Activated CD4-positive, alpha-beta memory T cell treated with anti-CD3 and anti-CD28 coated beads, Interleukin-2, amount 10 ng/mL, durations not matched to agents 7 days and 5 days (primary cell): ENCODE measurements at regions not wholly inside any gene's neighbourhood (a gene's known extent, or its start where the extent isn't known, plus 50 kb on each side); places are given as distances from the start of the nearest gene placed in this dataset.
"Not testable (repeated sequence)": the region's sequence is repeated elsewhere in the genome, so short reads cannot be mapped to it uniquely, and the experiment has no call there.

Experiments used
- CTCF ChIA-PET: fragments of 350-600 bp; sonication (Branson Sonifier 250); formaldehyde crosslinking; loops from one replicate; lab custom pipeline; 2021; ENCODE audit warnings: antibody characterized with exemption, inconsistent platforms; lab: Charles Lee
- POLR2A ChIA-PET: fragments of 350-600 bp; sonication (Branson Sonifier 250); formaldehyde crosslinking; loops from one replicate; lab custom pipeline; 2021; ENCODE audit warnings: antibody characterized with exemption; lab: Charles Lee
- DNase-seq: peaks from one replicate; pipeline ENCODE4 v3.0.0-alpha.2; 2020
- H3K27ac Mint-ChIP-seq: one replicate; pipeline ENCODE4 v1.8.0; 2021; ENCODE audit warnings: mild to moderate bottlenecking, mixed read lengths
- H3K27me3 Mint-ChIP-seq: one replicate; pipeline ENCODE4 v1.8.0; 2021; ENCODE audit warnings: mixed read lengths
- H3K36me3 Mint-ChIP-seq: one replicate; pipeline ENCODE4 v1.8.0; 2021; ENCODE audit warnings: low read depth, mixed read lengths
- H3K4me1 Mint-ChIP-seq: one replicate; pipeline ENCODE4 v1.8.0; 2021; ENCODE audit warnings: mixed read lengths
- H3K4me3 Mint-ChIP-seq: one replicate; pipeline ENCODE4 v1.8.0; 2021; ENCODE audit warnings: mild to moderate bottlenecking, mixed read lengths
- H3K9me3 Mint-ChIP-seq: one replicate; pipeline ENCODE4 v1.8.0; 2021; ENCODE audit warnings: mixed read lengths

DNA sequence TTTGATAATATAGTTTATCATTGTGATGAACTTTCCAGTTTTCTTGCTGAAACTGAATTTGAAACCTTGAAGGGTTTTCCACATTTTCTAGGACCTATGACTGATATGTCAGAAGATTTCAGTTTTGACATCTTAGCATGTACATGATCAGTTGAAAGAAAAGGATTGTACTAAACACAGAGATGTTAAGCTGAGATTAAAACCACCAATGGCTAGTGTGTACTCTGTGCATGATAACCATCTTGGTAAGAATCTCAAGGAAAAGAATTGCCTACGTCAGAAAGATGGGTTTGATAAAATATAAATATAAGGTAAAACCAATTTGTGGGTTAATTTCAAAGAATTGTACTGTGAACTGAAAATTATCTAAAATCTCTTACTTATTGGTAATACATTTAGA, 776.4 kb downstream of the GATA3 start:
- no peak overlapping the region for H3K4me3 Mint-ChIP-seq
- ChIA-PET CTCF (no interaction called here), POLR2A (no interaction called here)
- H3K27me3 Mint-ChIP-seq, result no peaks in the 10 kb centered on the region
- H3K4me1 Mint-ChIP-seq, result peaks cover 4% of the 10 kb centered on the region
- H3K9me3 Mint-ChIP-seq, result peaks cover 2% of the 10 kb centered on the region
- H3K36me3 Mint-ChIP-seq, result no peaks in the 10 kb centered on the region
- no peak for DNase-seq
- H3K27ac Mint-ChIP-seq, result no peak overlapping the region

DNA sequence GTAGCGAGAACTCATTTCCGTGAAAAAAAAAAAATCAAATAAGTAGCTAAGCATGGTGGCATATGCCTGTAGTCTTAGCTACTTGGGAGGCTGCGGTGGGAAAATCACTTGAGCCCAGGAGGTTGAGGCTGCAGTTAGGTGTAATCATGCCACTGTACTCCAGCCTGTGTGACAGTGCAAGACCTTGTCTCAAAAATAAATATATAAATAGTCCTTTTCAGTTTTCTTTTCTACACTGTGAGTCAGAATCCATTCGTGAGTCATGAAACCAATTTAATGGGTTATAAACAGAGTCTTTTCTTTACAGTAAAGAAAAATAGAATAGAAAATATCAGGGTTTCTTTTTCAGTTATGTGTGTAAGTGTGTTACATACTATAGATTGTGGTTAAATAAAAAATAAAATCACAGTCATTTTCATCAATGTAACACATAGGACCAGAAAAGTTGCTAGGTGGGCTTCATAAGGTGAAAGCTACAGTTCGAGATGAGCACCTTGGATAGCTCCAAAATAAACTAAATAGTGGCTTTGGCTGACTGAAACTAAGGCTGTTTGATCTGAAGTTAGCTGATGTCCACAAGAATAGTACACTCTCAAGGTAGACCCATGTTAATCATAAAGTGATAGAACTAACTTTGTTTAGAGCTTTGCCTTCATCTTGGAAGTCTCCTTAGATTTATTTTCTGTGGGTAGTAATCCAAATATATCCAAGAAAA, 781.1 kb downstream of the GATA3 start:
- no peaks in the 10 kb centered on the region for H3K27me3 Mint-ChIP-seq
- ChIA-PET CTCF (no interaction called here), POLR2A (no interaction called here)
- H3K4me1 Mint-ChIP-seq, result peaks cover 1% of the 10 kb centered on the region
- no peak overlapping the region for H3K27ac Mint-ChIP-seq
- peaks cover 2% of the 10 kb centered on the region for H3K9me3 Mint-ChIP-seq
- H3K4me3 Mint-ChIP-seq, result no peak overlapping the region
- H3K36me3 Mint-ChIP-seq, result no peaks in the 10 kb centered on the region
- DNase-seq, result no peak

DNA sequence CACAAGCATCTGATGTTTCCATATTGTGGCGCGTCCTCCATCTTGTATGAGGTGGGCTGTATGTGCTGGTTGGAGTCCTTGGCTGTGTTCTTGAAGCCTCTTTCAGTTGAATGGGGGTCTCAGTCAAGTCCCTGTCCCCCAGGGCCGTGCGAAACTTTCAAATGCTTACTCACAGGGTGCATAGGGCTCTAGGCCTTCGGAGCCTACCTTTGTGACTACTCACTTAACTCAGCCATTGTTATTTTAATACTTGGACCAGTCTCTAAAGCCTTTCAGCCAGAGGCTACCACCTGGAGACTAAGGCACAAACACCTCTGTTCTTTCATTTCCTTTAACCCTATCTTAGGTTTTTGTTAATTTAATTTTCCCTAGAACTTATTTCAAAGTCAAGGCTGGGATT, 785.9 kb downstream of the GATA3 start:
- ChIA-PET CTCF (no interaction called here), POLR2A (no interaction called here)
- peaks cover 2% of the 10 kb centered on the region for H3K9me3 Mint-ChIP-seq
- H3K4me3 Mint-ChIP-seq, result no peak overlapping the region
- H3K27me3 Mint-ChIP-seq, result no peaks in the 10 kb centered on the region
- no peak overlapping the region for H3K27ac Mint-ChIP-seq
- H3K4me1 Mint-ChIP-seq, result no peaks in the 10 kb centered on the region
- no peaks in the 10 kb centered on the region for H3K36me3 Mint-ChIP-seq
- DNase-seq, result no peak

DNA sequence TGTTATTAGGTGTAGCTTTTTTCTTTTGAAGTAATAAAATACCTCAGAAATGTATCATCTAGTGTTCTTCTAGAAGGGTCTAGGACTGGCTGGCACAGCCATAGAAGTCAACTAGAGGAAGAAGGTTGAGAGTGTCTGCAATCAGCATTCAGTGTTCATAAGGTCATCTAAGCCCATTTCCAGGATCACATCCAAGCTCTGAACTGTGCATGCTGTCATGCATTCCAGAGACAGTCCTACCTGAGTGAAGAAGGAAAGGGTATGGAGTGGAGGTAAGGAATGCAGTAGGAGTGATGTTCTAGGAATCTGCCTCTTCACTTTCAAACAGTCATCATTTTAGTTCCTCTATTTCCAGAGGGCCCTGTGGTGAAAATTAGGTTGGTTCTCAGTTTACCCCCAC, 789.7 kb downstream of the GATA3 start:
- Mint-ChIP-seq H3K27ac (no peak overlapping the region), H3K27me3 (peaks cover 4% of the 10 kb centered on the region), H3K36me3 (no peaks in the 10 kb centered on the region), H3K9me3 (peaks cover 2% of the 10 kb centered on the region), H3K4me3 (no peak overlapping the region), H3K4me1 (no peaks in the 10 kb centered on the region)
- CTCF ChIA-PET, result no interaction called here
- DNase-seq, result no peak
- POLR2A ChIA-PET, result no interaction called here

DNA sequence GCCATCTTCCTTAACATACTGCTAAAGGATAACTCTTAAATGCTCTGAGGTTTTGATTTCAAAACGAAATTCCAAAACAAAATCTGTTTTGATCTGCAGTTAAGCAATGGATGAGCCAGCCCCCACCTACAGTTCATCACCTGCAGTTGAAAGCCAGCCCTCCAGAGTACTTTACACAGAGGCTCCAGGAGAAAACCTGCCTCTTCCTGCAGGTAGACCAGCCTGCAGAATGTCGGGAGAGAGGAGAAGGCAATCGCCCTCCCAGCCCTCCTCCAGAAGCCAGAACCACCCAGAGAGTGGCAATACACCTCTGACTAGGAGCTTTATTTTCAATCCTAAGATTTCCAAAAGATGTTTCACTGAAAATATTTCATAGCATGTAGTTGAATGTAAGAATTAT, 798.1 kb downstream of the GATA3 start:
- POLR2A ChIA-PET, result no interaction called here
- CTCF ChIA-PET, result interaction anchor here (0.6 kb wide), 1 partner anchor 18 kb away, joined by 3 read pairs; no protein-coding TSS in a partner anchor
- H3K4me3 Mint-ChIP-seq, result no peak overlapping the region
- H3K27ac Mint-ChIP-seq, result no peak overlapping the region
- no peaks in the 10 kb centered on the region for H3K9me3 Mint-ChIP-seq
- DNase-seq, result no peak
- H3K27me3 Mint-ChIP-seq, result no peaks in the 10 kb centered on the region
- H3K36me3 Mint-ChIP-seq, result no peaks in the 10 kb centered on the region
- no peaks in the 10 kb centered on the region for H3K4me1 Mint-ChIP-seq

DNA sequence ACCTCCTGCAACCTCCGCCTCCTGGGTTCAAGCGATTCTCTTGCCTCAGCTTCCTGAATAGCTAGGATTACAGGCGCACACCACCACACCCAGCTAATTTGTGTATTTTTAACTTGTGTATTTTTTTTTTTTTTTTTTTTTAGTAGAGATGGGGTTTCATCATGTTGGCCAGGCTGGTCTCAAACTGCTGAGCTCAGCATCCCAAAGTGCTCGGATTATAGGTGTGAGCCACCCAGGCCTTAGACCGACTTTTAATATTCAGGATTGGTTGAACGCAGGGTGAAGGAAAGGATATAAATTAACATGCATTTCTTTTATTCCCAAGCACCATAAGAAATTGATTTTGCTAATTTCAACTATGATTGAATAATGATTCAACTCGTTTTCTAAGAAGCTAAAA, 798.6 kb downstream of the GATA3 start:
- CTCF ChIA-PET, result interaction anchor here (0.6 kb wide), 1 partner anchor 19 kb away, joined by 3 read pairs; no protein-coding TSS in a partner anchor
- no peaks in the 10 kb centered on the region for H3K27me3 Mint-ChIP-seq
- no peaks in the 10 kb centered on the region for H3K9me3 Mint-ChIP-seq
- no peaks in the 10 kb centered on the region for H3K36me3 Mint-ChIP-seq
- POLR2A ChIA-PET, result no interaction called here
- no peak overlapping the region for H3K4me3 Mint-ChIP-seq
- no peak overlapping the region for H3K27ac Mint-ChIP-seq
- no peak for DNase-seq
- no peaks in the 10 kb centered on the region for H3K4me1 Mint-ChIP-seq

DNA sequence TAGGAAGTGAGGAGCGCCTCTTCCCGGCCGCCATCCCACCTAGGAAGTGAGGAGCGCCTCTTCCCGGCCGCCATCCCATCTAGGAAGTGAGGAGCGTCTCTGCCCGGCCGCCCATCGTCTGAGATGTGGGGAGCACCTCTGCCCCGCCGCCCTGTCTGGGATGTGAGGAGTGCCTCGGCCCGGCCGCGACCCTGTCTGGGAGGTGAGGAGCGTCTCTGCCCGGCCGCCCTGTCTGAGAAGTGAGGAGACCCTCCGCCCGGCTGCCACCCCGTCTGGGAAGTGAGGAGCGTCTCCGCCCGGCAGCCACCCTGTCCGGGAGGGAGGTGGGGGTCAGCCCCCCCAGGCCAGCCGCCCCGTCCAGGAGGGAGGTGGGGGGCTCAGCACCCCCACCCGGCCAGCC, 814.4 kb downstream of the GATA3 start:
- H3K9me3 Mint-ChIP-seq, CTCF ChIA-PET, H3K4me3 Mint-ChIP-seq, POLR2A ChIA-PET, H3K36me3 Mint-ChIP-seq, DNase-seq, H3K27me3 Mint-ChIP-seq, H3K27ac Mint-ChIP-seq, H3K4me1 Mint-ChIP-seq: not testable (repeated sequence)

DNA sequence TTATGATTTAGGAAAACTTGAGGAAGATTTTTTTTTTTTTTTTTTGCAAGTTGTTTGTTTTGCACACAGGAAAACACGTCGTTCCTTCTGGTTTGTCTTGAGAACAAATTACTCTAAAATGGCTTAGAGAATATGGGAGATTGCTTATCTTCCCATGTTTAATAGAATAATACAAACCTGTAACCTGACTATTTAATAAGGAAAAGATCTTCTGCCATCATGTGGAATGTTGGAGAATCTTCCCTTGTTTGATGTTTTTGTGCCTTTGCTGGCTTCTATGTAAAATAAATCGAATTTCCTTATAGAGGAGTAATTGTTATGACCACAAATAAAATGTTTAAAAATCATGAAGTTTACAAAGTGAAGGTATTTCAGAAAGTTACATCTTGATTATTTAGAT, 818.8 kb downstream of the GATA3 start:
- Mint-ChIP-seq H3K36me3 (no peaks in the 10 kb centered on the region), H3K27ac (no peak overlapping the region), H3K9me3 (no peaks in the 10 kb centered on the region), H3K4me3 (no peak overlapping the region), H3K27me3 (no peaks in the 10 kb centered on the region), H3K4me1 (no peaks in the 10 kb centered on the region)
- ChIA-PET CTCF (no interaction called here), POLR2A (no interaction called here)
- DNase-seq, result no peak

DNA sequence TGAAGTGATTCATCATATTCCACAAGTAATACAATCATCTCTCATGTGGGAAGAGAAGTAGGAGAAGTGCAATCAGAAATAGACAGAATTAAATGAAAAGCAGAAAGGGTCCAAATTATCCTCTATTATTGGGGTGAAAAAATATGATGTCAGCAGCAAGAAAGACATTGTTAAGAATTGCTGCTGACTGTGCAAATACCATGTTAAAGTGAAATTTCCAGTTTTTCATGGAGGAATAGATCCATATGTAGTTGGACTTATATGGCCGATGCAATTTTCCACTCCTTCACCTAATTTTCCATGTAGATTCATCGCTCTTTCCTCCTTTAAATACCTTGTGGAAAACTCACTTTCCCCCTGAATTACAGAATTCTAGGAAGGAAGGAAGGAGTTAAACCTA, 819.8 kb downstream of the GATA3 start:
- CTCF ChIA-PET, result no interaction called here
- H3K9me3 Mint-ChIP-seq, result no peaks in the 10 kb centered on the region
- no peaks in the 10 kb centered on the region for H3K4me1 Mint-ChIP-seq
- DNase-seq, result no peak
- no peaks in the 10 kb centered on the region for H3K36me3 Mint-ChIP-seq
- H3K27me3 Mint-ChIP-seq, result no peaks in the 10 kb centered on the region
- no peak overlapping the region for H3K4me3 Mint-ChIP-seq
- POLR2A ChIA-PET, result no interaction called here
- H3K27ac Mint-ChIP-seq, result no peak overlapping the region

DNA sequence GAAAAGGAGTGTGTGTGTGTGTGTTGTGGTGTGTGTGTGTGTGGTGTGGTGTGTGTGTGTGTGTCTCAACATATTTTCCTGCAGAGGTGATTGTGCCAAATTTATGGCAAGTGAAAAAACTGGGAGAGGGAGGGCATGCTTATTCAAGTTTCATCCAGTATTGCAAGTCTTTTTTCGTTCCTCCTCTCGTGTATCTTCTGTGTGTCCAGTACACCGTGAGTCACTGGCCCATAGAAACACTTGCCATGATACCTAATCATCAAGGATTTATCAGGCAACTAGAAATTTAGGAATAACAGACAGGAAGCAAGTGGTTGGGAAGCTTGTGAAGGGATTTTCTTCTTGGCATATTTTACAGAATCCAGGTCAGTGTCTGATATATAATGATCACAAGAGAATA, 820.5 kb downstream of the GATA3 start:
- no peaks in the 10 kb centered on the region for H3K27me3 Mint-ChIP-seq
- DNase-seq, result no peak
- no peak overlapping the region for H3K27ac Mint-ChIP-seq
- CTCF ChIA-PET, result no interaction called here
- no peaks in the 10 kb centered on the region for H3K4me1 Mint-ChIP-seq
- no peaks in the 10 kb centered on the region for H3K36me3 Mint-ChIP-seq
- no peak overlapping the region for H3K4me3 Mint-ChIP-seq
- no peaks in the 10 kb centered on the region for H3K9me3 Mint-ChIP-seq
- POLR2A ChIA-PET, result no interaction called here

DNA sequence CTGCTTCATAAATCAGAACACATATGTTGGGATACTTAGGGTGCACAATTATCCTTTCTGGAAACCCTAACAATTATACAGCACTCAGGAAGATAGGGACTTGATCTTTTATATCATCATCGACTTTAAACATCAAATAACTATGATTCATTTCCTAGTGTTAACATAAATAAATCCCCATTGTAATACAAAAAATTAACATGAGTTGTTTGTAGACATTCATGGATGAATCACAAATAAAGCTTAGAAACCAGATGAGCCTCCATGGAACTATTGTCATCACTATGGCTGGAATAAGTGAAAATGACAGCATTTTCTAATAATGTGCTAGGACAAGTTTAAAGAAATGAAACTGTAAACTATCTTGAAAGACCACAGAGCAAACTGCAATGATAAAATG, 821.7 kb downstream of the GATA3 start:
- ChIA-PET CTCF (interaction anchor here (0.6 to 0.7 kb wide), 2 partner anchors 740 to 1351 kb away, joined by 3 to 4 read pairs; no protein-coding TSS in a partner anchor), POLR2A (interaction anchor here (0.6 kb wide), 1 partner anchor 109 kb away, joined by 3 read pairs; no protein-coding TSS in a partner anchor)
- Mint-ChIP-seq H3K27me3 (no peaks in the 10 kb centered on the region), H3K4me1 (no peaks in the 10 kb centered on the region), H3K4me3 (no peak overlapping the region), H3K27ac (no peak overlapping the region), H3K36me3 (no peaks in the 10 kb centered on the region), H3K9me3 (no peaks in the 10 kb centered on the region)
- no peak for DNase-seq

DNA sequence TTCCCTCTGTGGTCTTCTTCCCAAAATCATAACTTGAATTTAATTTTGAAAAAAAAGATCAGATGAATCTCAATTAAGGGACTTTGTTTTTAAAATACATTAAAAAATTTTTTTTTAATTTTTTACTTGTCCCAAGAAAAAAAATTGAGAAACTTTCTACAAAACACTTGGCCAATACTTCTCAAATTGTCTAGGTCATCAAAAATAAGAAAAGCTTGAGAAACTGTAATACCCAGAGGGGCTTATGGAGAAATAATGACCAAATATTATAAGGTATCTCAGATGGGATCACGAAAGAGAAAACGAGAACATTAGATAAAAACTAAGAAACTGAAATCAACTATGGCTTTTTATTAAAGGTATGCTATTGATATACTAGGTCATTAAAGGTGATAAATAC, 835.0 kb downstream of the GATA3 start:
- H3K9me3 Mint-ChIP-seq, result no peaks in the 10 kb centered on the region
- DNase-seq, result no peak
- ChIA-PET CTCF (no interaction called here), POLR2A (no interaction called here)
- H3K27ac Mint-ChIP-seq, result no peak overlapping the region
- no peaks in the 10 kb centered on the region for H3K27me3 Mint-ChIP-seq
- H3K4me3 Mint-ChIP-seq, result no peak overlapping the region
- peaks cover 6% of the 10 kb centered on the region for H3K4me1 Mint-ChIP-seq
- H3K36me3 Mint-ChIP-seq, result no peaks in the 10 kb centered on the region

DNA sequence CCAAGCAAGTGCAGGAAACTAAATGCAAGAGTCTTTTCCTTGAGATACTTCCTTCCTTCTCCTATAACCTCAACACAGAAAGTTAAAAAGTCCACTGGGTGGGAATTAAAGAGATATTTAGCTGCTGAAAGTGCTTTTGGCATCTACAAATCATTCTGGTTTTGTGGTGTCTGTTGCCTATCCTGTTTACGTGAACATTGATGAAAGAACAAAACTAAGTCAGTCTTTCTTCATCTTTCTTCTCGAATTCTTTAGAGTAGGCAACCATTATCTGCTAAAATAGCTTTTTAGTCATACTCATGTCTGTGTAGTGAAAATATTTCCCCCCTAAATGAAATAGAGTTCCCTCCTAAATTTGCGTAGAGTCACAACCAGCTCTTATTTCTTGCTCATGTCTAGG, 838.6 kb downstream of the GATA3 start:
- H3K27me3 Mint-ChIP-seq, result no peaks in the 10 kb centered on the region
- peak overlapping the region; percentile 31 for H3K27ac Mint-ChIP-seq
- DNase-seq, result no peak
- peaks cover 10% of the 10 kb centered on the region for H3K4me1 Mint-ChIP-seq
- POLR2A ChIA-PET, result interaction anchor here (1.4 kb wide), 1 partner anchor 118 kb away, joined by 6 read pairs; no protein-coding TSS in a partner anchor
- no peaks in the 10 kb centered on the region for H3K36me3 Mint-ChIP-seq
- CTCF ChIA-PET, result interaction anchor here (0.5 kb wide), 2 partner anchors 27 to 505 kb away, joined by 3 to 5 read pairs; no protein-coding TSS in a partner anchor
- no peak overlapping the region for H3K4me3 Mint-ChIP-seq
- H3K9me3 Mint-ChIP-seq, result no peaks in the 10 kb centered on the region

DNA sequence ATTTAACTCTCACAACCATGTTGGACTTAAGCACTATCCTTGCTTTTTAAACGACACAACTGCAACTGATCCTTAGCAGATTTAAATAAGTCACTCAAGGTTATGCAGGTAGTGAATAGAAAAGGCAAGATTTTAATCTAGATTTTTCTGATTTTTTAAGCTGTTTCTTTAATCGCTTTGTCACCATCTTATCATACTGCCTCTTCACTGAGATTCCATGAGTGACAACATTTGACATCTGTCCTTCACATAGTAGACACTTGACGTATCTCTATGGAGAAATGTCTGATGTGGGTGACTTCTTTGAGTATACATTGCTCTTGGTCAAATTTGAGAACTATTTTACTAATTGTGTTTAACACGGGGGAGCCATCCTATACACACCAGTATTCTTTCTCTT, 839.7 kb downstream of the GATA3 start:
- POLR2A ChIA-PET, result interaction anchor here (1.4 kb wide), 1 partner anchor 117 kb away, joined by 6 read pairs; no protein-coding TSS in a partner anchor
- no peaks in the 10 kb centered on the region for H3K36me3 Mint-ChIP-seq
- CTCF ChIA-PET, result no interaction called here
- no peaks in the 10 kb centered on the region for H3K27me3 Mint-ChIP-seq
- no peaks in the 10 kb centered on the region for H3K9me3 Mint-ChIP-seq
- no peak overlapping the region for H3K4me3 Mint-ChIP-seq
- H3K4me1 Mint-ChIP-seq, result peaks cover 12% of the 10 kb centered on the region
- no peak overlapping the region for H3K27ac Mint-ChIP-seq
- DNase-seq, result no peak
